ENCODE measurements at regions not wholly inside any gene's neighbourhood (a gene's known extent, or its start where the extent isn't known, plus 50 kb on each side); places are given as distances from the start of the nearest gene placed in this dataset.

DNA sequence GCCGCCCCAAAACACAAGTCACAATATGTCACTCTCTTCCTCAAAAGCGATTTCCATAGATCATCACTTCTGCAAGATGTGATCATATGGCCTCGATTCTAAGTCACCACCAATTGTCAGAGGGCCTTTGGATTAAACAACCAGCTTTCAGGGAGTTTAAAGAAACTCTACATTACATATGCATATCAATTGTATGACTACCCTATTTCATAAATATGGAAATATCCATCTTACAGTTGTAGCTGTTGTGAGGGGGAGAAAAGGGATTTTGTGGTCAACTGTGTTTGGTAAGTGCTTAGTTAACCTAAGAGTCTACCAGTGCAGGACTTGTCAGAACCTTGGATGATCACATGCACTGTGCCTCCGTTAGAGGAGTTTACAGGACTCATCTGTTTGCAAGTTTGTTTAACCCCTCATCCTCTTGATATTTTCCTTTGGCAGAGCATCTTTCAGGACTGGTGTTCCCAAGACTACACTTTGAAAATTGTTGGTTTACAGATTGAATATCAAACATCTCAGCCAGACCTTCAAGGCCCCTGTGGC, 99.9 kb downstream of the CHST1 start:
- no peak overlapping the region for H3K27ac ChIP-seq
- intact Hi-C loops (cut with DNase I), result no loop called here
- FAIRE-seq, result no peak
- no peaks in the 10 kb centered on the region for H3K9me3 ChIP-seq
- TF ChIP-seq, protein P1, sequence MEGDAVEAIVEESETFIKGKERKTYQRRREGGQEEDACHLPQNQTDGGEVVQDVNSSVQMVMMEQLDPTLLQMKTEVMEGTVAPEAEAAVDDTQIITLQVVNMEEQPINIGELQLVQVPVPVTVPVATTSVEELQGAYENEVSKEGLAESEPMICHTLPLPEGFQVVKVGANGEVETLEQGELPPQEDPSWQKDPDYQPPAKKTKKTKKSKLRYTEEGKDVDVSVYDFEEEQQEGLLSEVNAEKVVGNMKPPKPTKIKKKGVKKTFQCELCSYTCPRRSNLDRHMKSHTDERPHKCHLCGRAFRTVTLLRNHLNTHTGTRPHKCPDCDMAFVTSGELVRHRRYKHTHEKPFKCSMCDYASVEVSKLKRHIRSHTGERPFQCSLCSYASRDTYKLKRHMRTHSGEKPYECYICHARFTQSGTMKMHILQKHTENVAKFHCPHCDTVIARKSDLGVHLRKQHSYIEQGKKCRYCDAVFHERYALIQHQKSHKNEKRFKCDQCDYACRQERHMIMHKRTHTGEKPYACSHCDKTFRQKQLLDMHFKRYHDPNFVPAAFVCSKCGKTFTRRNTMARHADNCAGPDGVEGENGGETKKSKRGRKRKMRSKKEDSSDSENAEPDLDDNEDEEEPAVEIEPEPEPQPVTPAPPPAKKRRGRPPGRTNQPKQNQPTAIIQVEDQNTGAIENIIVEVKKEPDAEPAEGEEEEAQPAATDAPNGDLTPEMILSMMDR (IDR thresholded peaks at IDR 0.05), result no peak
- no peak for DNase-seq
- H3K27me3 ChIP-seq, result no peaks in the 10 kb centered on the region
- no peaks in the 10 kb centered on the region for H3K36me3 ChIP-seq
- no peak overlapping the region for H3K4me3 ChIP-seq
- 64 to 76% methylated on average over 4 of the region's 4 CpGs for WGBS, 2 donors
- H3K4me1 ChIP-seq, result no peaks in the 10 kb centered on the region
- no peak for ATAC-seq

DNA sequence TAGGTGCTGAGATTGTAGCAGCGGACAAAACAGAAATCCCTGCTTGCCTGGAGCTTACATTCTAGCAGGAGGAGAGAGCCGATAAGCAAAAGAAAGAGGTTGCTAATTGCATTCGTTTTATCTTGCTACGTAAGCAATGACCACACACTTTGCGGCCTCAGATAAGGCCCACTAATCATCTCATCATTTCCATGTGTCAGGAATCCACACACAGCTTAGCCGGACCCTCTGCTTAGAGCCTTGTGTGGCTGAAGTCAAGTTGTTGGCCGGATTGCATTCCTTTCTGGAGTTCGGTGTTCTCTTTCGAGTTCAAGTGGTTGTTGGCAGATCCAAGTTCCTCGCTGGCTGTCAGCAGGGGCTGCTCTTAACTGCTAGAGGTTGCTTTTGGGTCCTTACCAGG, 101.6 kb downstream of the CHST1 start:
- no peaks in the 10 kb centered on the region for H3K4me1 ChIP-seq
- H3K36me3 ChIP-seq, result no peaks in the 10 kb centered on the region
- ATAC-seq (no peak), FAIRE-seq (no peak), DNase-seq (no peak)
- no peaks in the 10 kb centered on the region for H3K9me3 ChIP-seq
- 42 to 45% methylated on average over 10 of the region's 10 CpGs for WGBS, 2 donors
- H3K27me3 ChIP-seq, result no peaks in the 10 kb centered on the region
- no peak overlapping the region for H3K27ac ChIP-seq
- intact Hi-C loops (cut with DNase I), result no loop called here
- H3K4me3 ChIP-seq, result no peak overlapping the region
- TF ChIP-seq, protein P1 (IDR thresholded peaks at IDR 0.05), result no peak

DNA sequence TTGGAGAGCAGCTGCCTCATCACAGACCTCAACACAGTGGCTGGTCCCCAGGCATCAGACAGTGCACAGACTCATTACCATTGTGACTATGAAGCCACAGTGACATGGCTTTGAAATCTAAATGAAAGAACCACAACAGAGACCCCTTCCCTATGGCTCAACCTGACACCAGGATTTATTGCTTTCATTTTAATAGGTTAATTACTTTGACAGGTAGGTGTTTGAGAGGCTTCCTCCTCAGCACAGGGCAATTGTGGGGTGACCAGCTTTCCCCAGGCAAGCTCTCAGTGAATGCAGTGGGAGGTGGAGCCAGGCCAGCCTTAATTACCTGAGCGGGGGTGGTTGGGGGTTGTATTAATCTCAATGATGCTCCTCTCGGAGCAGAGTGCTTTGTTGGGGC, 102.3 kb downstream of the CHST1 start:
- DNase-seq (no peak), ATAC-seq (no peak), FAIRE-seq (no peak)
- TF ChIP-seq, protein P1 (IDR thresholded peaks at IDR 0.05), result no peak
- H3K27me3 ChIP-seq, result no peaks in the 10 kb centered on the region
- H3K4me1 ChIP-seq, result no peaks in the 10 kb centered on the region
- H3K4me3 ChIP-seq, result no peak overlapping the region
- intact Hi-C loops (cut with DNase I), result no loop called here
- H3K36me3 ChIP-seq, result no peaks in the 10 kb centered on the region
- WGBS, 2 donors, result 62 to 73% methylated on average over 2 of the region's 2 CpGs
- no peaks in the 10 kb centered on the region for H3K9me3 ChIP-seq
- no peak overlapping the region for H3K27ac ChIP-seq

DNA sequence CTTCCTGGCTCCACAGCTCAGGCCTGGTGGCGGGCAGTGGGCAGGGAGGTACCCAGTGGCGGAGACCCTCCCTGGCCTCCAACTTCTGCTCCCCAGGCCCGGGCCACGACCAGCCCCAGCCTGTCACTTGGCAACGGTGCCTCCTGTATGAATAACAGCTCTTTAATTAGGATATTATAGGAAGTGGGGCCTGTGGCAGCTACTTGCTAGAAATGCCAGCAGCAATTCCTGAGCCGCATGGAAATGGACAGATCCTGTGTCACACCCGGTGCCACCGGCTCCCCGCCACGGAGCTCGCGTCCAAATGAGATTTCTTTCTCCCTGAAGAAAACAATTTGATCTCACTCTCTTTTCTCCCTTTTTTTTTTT, 104.5 kb downstream of the CHST1 start:
- ATAC-seq (no peak), DNase-seq (no peak), FAIRE-seq (no peak)
- H3K4me1 ChIP-seq, result no peaks in the 10 kb centered on the region
- 53 to 55% methylated on average over 12 of the region's 12 CpGs for WGBS, 2 donors
- no peak overlapping the region for H3K4me3 ChIP-seq
- H3K27me3 ChIP-seq, result no peaks in the 10 kb centered on the region
- TF ChIP-seq, protein P1 (IDR thresholded peaks at IDR 0.05), result no peak
- no peaks in the 10 kb centered on the region for H3K36me3 ChIP-seq
- H3K9me3 ChIP-seq, result no peaks in the 10 kb centered on the region
- intact Hi-C loops (cut with DNase I), result no loop called here
- H3K27ac ChIP-seq, result no peak overlapping the region

DNA sequence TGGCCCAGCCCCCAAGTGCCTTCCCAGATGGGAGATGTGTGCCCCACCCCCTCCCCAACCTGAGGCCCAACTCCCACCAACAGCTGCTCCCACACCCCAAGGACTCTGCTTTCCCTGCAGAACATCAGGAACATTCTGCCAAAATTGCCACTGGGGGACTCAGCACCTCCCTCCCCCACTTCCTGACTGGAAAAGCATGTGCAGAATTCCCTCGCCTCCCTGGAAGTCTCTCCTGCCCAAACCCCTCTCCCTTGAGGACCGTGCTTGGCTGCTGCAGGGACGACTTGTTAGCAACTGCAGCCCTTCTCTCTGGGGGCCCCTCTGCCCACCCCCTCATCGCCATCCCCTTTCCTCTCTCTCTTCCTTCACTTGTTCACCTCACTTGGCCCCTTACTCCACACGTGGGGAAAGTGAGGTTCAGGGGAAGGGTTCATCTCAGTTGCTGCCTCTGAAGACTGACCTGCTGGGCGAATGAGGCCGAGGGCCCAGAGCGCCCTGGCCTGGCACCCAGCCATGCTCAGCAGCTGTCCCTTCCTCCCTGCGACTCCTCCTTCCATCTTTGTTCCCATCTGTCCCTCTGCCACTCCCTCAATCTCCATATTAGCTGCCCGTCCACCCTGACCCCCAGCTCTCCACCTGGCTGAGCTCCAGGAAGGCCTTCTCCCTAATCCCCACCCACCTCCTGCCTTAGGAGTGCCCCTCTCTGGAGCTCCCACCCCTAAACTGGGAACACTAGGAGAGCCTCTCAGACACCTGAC, 105.1 kb downstream of the CHST1 start:
- TF ChIP-seq, protein P1 (IDR thresholded peaks at IDR 0.05), result no peak
- Histone ChIP-seq H3K27me3 (no peaks in the 10 kb centered on the region), H3K27ac (no peak overlapping the region), H3K36me3 (no peaks in the 10 kb centered on the region), H3K4me1 (no peaks in the 10 kb centered on the region), H3K4me3 (no peak overlapping the region), H3K9me3 (no peaks in the 10 kb centered on the region)
- no peak for FAIRE-seq
- WGBS, 2 donors, result 45 to 59% methylated on average over 10 of the region's 10 CpGs
- ATAC-seq, result no peak
- DNase-seq, result no peak
- intact Hi-C loops (cut with DNase I), result no loop called here
